GM18951 (cell line): ENCODE measurements at regions not wholly inside any gene's neighbourhood (a gene's known extent, or its start where the extent isn't known, plus 50 kb on each side); places are given as distances from the start of the nearest gene placed in this dataset.

ENCODE experiments used
- POLR2A ChIP-seq: IDR thresholded peaks from 4 replicates; pipeline ENCODE4 v1.6.1; 2011; ENCODE audit warnings: mild to moderate bottlenecking; ENCODE audit not compliant: insufficient read length, insufficient read depth; ENCODE audit errors: extremely low read depth
- in situ Hi-C: fragments of 300-500 bp; cut with MboI; formaldehyde crosslinking; loops from one replicate; pipeline ENCODE4 v1.12.0; 2022; ENCODE audit warnings: low sequenced_read_pairs, mixed read lengths, inconsistent platforms; ENCODE audit not compliant: unreplicated experiment

- no peak for TF ChIP-seq POLR2A
- in situ Hi-C loops, result no loop called here
Measured at GRCh38 chr4:112861691-112862674, 187.5 kb upstream of the ANK2 start.

- TF ChIP-seq POLR2A, result no peak
- in situ Hi-C loops, result no loop called here
Measured at GRCh38 chr4:112865443-112865842, 184.0 kb upstream of the ANK2 start.

- in situ Hi-C loops, result no loop called here
- TF ChIP-seq POLR2A, result no peak
Measured at GRCh38 chr4:112876316-112876715, 173.1 kb upstream of the ANK2 start.

GRCh38 chr4:112881842-112882241 is 167.6 kb upstream of the ANK2 start:
- in situ Hi-C loops, result no loop called here

GRCh38 chr4:112882286-112882685 is 167.2 kb upstream of the ANK2 start:
- in situ Hi-C loops, result no loop called here
- no peak for TF ChIP-seq POLR2A

More at GRCh38 chr4:112881842-112882241, 167.6 kb upstream of the ANK2 start:
- no peak for TF ChIP-seq POLR2A

- in situ Hi-C loops, result no loop called here
- no peak for TF ChIP-seq POLR2A
Measured at GRCh38 chr4:112884406-112884805, 165.0 kb upstream of the ANK2 start.

- TF ChIP-seq POLR2A, result no peak
- in situ Hi-C loops, result no loop called here
Measured at GRCh38 chr4:112885897-112886296, 163.6 kb upstream of the ANK2 start.

- no peak for TF ChIP-seq POLR2A
- in situ Hi-C loops, result no loop called here
Measured at GRCh38 chr4:112888622-112889021, 160.8 kb upstream of the ANK2 start.

GRCh38 chr4:112889199-112889598 is 160.3 kb upstream of the ANK2 start:
- in situ Hi-C loops, result no loop called here
- TF ChIP-seq POLR2A, result no peak

GRCh38 chr4:112889619-112890527 is 159.6 kb upstream of the ANK2 start:
- TF ChIP-seq POLR2A, result no peak
- in situ Hi-C loops, result no loop called here

GRCh38 chr4:112894480-112894879 is 155.0 kb upstream of the ANK2 start:
- TF ChIP-seq POLR2A, result no peak
- in situ Hi-C loops, result no loop called here

GRCh38 chr4:112894951-112895350 is 154.5 kb upstream of the ANK2 start:
- in situ Hi-C loops, result no loop called here
- no peak for TF ChIP-seq POLR2A
